ENCODE measurements at regions not wholly inside any gene's neighbourhood (a gene's known extent, or its start where the extent isn't known, plus 50 kb on each side); places are given as distances from the start of the nearest gene placed in this dataset.

GRCh38 chr7:27418541-27418940, 175.9 kb downstream of the EVX1 start:
- H3K9me3 Mint-ChIP-seq (ENCODE audit: unreplicated experiment): no peaks in the 10 kb centered on the region
- no peak overlapping the region for H3K4me3 Mint-ChIP-seq (ENCODE audit: unreplicated experiment)
- BruUV-seq (replicated peaks): no TSS peak
- H3K27me3 Mint-ChIP-seq (ENCODE audit: insufficient read depth, unreplicated experiment): no peaks in the 10 kb centered on the region
- no peaks in the 10 kb centered on the region for H3K27me3 ChIP-seq (replicated peaks; ENCODE audit: control insufficient read depth, insufficient read depth, low read length)
- no peaks in the 10 kb centered on the region for H3K9me3 ChIP-seq
- H3K27ac Mint-ChIP-seq (ENCODE audit: unreplicated experiment): no peak overlapping the region
- no peak overlapping the region for H3K4me3 ChIP-seq (ENCODE audit: low read depth, low read length)
- no peaks in the 10 kb centered on the region for H3K36me3 ChIP-seq (ENCODE audit: control insufficient read depth, insufficient read depth, low read length)
- ChIA-PET CTCF (no interaction called here), POLR2A (no interaction called here)
- peaks cover 5% of the 10 kb centered on the region for H3K4me1 Mint-ChIP-seq (ENCODE audit: low read depth, unreplicated experiment)
- intact Hi-C loops (cut with micrococcal nuclease; ENCODE audit: unreplicated experiment): no loop called here
- no peak for TF ChIP-seq CTCF (IDR thresholded peaks at IDR 0.05; ENCODE audit: insufficient read depth in 1 of 2, low read depth in 1 of 2, low read length in 1 of 2, severe bottlenecking in 1 of 2, unreplicated experiment in 1 of 2)
- DNase-seq: no peak
- H3K4me1 ChIP-seq: no peaks in the 10 kb centered on the region
- peaks cover 5% of the 10 kb centered on the region for H3K36me3 Mint-ChIP-seq (ENCODE audit: insufficient read depth, unreplicated experiment)

- no peak overlapping the region for H3K27ac Mint-ChIP-seq (ENCODE audit: unreplicated experiment)
- no peak for DNase-seq
- no peak for TF ChIP-seq CTCF (IDR thresholded peaks at IDR 0.05; ENCODE audit: insufficient read depth in 1 of 2, low read depth in 1 of 2, low read length in 1 of 2, severe bottlenecking in 1 of 2, unreplicated experiment in 1 of 2)
Observed at GRCh38 chr7:27419581-27420177, 177.1 kb downstream of the EVX1 start.

GRCh38 chr7:27420702-27421101, 178.1 kb downstream of the EVX1 start:
- no peak for TF ChIP-seq CTCF (IDR thresholded peaks at IDR 0.05; ENCODE audit: insufficient read depth in 1 of 2, low read depth in 1 of 2, low read length in 1 of 2, severe bottlenecking in 1 of 2, unreplicated experiment in 1 of 2)
- BruUV-seq (replicated peaks): no TSS peak
- intact Hi-C loops (cut with micrococcal nuclease; ENCODE audit: unreplicated experiment): no loop called here

More at GRCh38 chr7:27419581-27420177, 177.1 kb downstream of the EVX1 start:
- H3K4me3 ChIP-seq (ENCODE audit: low read depth, low read length): no peak overlapping the region
- no peaks in the 10 kb centered on the region for H3K4me1 ChIP-seq
- no peaks in the 10 kb centered on the region for H3K9me3 ChIP-seq
- ChIA-PET POLR2A (no interaction called here), CTCF (no interaction called here)
- BruUV-seq (replicated peaks): no TSS peak
- H3K4me3 Mint-ChIP-seq (ENCODE audit: unreplicated experiment): no peak overlapping the region
- peaks cover 9% of the 10 kb centered on the region for H3K36me3 Mint-ChIP-seq (ENCODE audit: insufficient read depth, unreplicated experiment)
- peaks cover 10% of the 10 kb centered on the region for H3K4me1 Mint-ChIP-seq (ENCODE audit: low read depth, unreplicated experiment)
- no peaks in the 10 kb centered on the region for H3K36me3 ChIP-seq (ENCODE audit: control insufficient read depth, insufficient read depth, low read length)
- H3K27me3 Mint-ChIP-seq (ENCODE audit: insufficient read depth, unreplicated experiment): no peaks in the 10 kb centered on the region
- H3K27me3 ChIP-seq (replicated peaks; ENCODE audit: control insufficient read depth, insufficient read depth, low read length): no peaks in the 10 kb centered on the region
- H3K9me3 Mint-ChIP-seq (ENCODE audit: unreplicated experiment): no peaks in the 10 kb centered on the region
- intact Hi-C loops (cut with micrococcal nuclease; ENCODE audit: unreplicated experiment): no loop called here

More at GRCh38 chr7:27420702-27421101, 178.1 kb downstream of the EVX1 start:
- H3K36me3 Mint-ChIP-seq (ENCODE audit: insufficient read depth, unreplicated experiment): peaks cover 9% of the 10 kb centered on the region
- Histone ChIP-seq H3K27me3 (replicated peaks; ENCODE audit: control insufficient read depth, insufficient read depth, low read length) (no peaks in the 10 kb centered on the region), H3K4me3 (ENCODE audit: low read depth, low read length) (no peak overlapping the region), H3K4me1 (no peaks in the 10 kb centered on the region), H3K36me3 (ENCODE audit: control insufficient read depth, insufficient read depth, low read length) (no peaks in the 10 kb centered on the region), H3K9me3 (no peaks in the 10 kb centered on the region)
- no peak overlapping the region for H3K4me3 Mint-ChIP-seq (ENCODE audit: unreplicated experiment)
- H3K27ac Mint-ChIP-seq (ENCODE audit: unreplicated experiment): no peak overlapping the region
- no peak for DNase-seq
- ChIA-PET POLR2A (no interaction called here), CTCF (no interaction called here)
- peaks cover 10% of the 10 kb centered on the region for H3K4me1 Mint-ChIP-seq (ENCODE audit: low read depth, unreplicated experiment)
- H3K9me3 Mint-ChIP-seq (ENCODE audit: unreplicated experiment): no peaks in the 10 kb centered on the region
- H3K27me3 Mint-ChIP-seq (ENCODE audit: insufficient read depth, unreplicated experiment): no peaks in the 10 kb centered on the region

All from Caco-2 (cell line).